ENCODE measurements at regions not wholly inside any gene's neighbourhood (a gene's known extent, or its start where the extent isn't known, plus 50 kb on each side); places are given as distances from the start of the nearest gene placed in this dataset.

- Histone ChIP-seq H4K20me1 (ENCODE audit: insufficient read depth, low read length, poor library complexity, severe bottlenecking) (no peaks in the 10 kb centered on the region), H3K9me2 (replicated peaks; ENCODE audit: low read depth, low read length) (no peaks in the 10 kb centered on the region), H3K27me3 (ENCODE audit: insufficient read depth, low read length, poor library complexity, severe bottlenecking) (no peaks in the 10 kb centered on the region), H3F3A (ENCODE audit: low read depth) (no peaks in the 10 kb centered on the region), H3K79me2 (ENCODE audit: insufficient read depth, low read length) (no peaks in the 10 kb centered on the region), H2AFZ (ENCODE audit: low read length) (no peak overlapping the region), H3K9ac (ENCODE audit: low read depth, low read length, poor library complexity, severe bottlenecking) (no peak overlapping the region), H3K4me3 (ENCODE audit: low read length, poor library complexity, severe bottlenecking) (no peak overlapping the region), H3K4me1 (ENCODE audit: insufficient read depth, low read length, poor library complexity, severe bottlenecking) (no peaks in the 10 kb centered on the region), H3K9me3 (ENCODE audit: insufficient read depth, low read depth, low read length) (no peaks in the 10 kb centered on the region), H3K4me2 (ENCODE audit: low read depth, low read length, poor library complexity, severe bottlenecking) (no peak overlapping the region), H3K36me3 (ENCODE audit: insufficient read depth, low read length) (no peaks in the 10 kb centered on the region)
- no peak for TF ChIP-seq EZH2phosphoT487 (IDR thresholded peaks at IDR 0.05; ENCODE audit: borderline replicate concordance)
- no peak for TF ChIP-seq CTCF (conservative IDR thresholded peaks at IDR 0.05; ENCODE audit: low read length)
Observed at GRCh38 chr1:56387071-56387740, 192.2 kb downstream of the PLPP3 start.

- no peaks in the 10 kb centered on the region for H4K20me1 ChIP-seq (ENCODE audit: insufficient read depth, low read length, poor library complexity, severe bottlenecking)
- H2AFZ ChIP-seq (ENCODE audit: low read length) = no peak overlapping the region
- no peaks in the 10 kb centered on the region for H3K9me3 ChIP-seq (ENCODE audit: insufficient read depth, low read depth, low read length)
- no peak overlapping the region for H3K9ac ChIP-seq (ENCODE audit: low read depth, low read length, poor library complexity, severe bottlenecking)
- no peaks in the 10 kb centered on the region for H3K4me1 ChIP-seq (ENCODE audit: insufficient read depth, low read length, poor library complexity, severe bottlenecking)
- no peak overlapping the region for H3K4me2 ChIP-seq (ENCODE audit: low read depth, low read length, poor library complexity, severe bottlenecking)
- H3K27me3 ChIP-seq (ENCODE audit: insufficient read depth, low read length, poor library complexity, severe bottlenecking) = no peaks in the 10 kb centered on the region
- no peaks in the 10 kb centered on the region for H3K79me2 ChIP-seq (ENCODE audit: insufficient read depth, low read length)
- no peak overlapping the region for H3K4me3 ChIP-seq (ENCODE audit: low read length, poor library complexity, severe bottlenecking)
- H3K36me3 ChIP-seq (ENCODE audit: insufficient read depth, low read length) = no peaks in the 10 kb centered on the region
- H3F3A ChIP-seq (ENCODE audit: low read depth) = no peaks in the 10 kb centered on the region
- TF ChIP-seq EZH2phosphoT487 (IDR thresholded peaks at IDR 0.05; ENCODE audit: borderline replicate concordance) = no peak
- no peak for TF ChIP-seq CTCF (conservative IDR thresholded peaks at IDR 0.05; ENCODE audit: low read length)
- H3K9me2 ChIP-seq (replicated peaks; ENCODE audit: low read depth, low read length) = no peaks in the 10 kb centered on the region
Observed at GRCh38 chr1:56385314-56385713, 194.0 kb downstream of the PLPP3 start.

GRCh38 chr1:56382929-56383328 is 196.4 kb downstream of the PLPP3 start:
- no peak overlapping the region for H2AFZ ChIP-seq (ENCODE audit: low read length)
- H3K9me3 ChIP-seq (ENCODE audit: insufficient read depth, low read depth, low read length) = no peaks in the 10 kb centered on the region
- no peaks in the 10 kb centered on the region for H3K27me3 ChIP-seq (ENCODE audit: insufficient read depth, low read length, poor library complexity, severe bottlenecking)
- H3K4me3 ChIP-seq (ENCODE audit: low read length, poor library complexity, severe bottlenecking) = no peak overlapping the region
- H3K36me3 ChIP-seq (ENCODE audit: insufficient read depth, low read length) = no peaks in the 10 kb centered on the region
- H3F3A ChIP-seq (ENCODE audit: low read depth) = no peaks in the 10 kb centered on the region
- no peaks in the 10 kb centered on the region for H3K9me2 ChIP-seq (replicated peaks; ENCODE audit: low read depth, low read length)
- TF ChIP-seq CTCF (conservative IDR thresholded peaks at IDR 0.05; ENCODE audit: low read length) = no peak
- TF ChIP-seq EZH2phosphoT487 (IDR thresholded peaks at IDR 0.05; ENCODE audit: borderline replicate concordance) = no peak
- no peaks in the 10 kb centered on the region for H3K4me1 ChIP-seq (ENCODE audit: insufficient read depth, low read length, poor library complexity, severe bottlenecking)
- H3K9ac ChIP-seq (ENCODE audit: low read depth, low read length, poor library complexity, severe bottlenecking) = no peak overlapping the region
- H3K79me2 ChIP-seq (ENCODE audit: insufficient read depth, low read length) = no peaks in the 10 kb centered on the region
- H3K4me2 ChIP-seq (ENCODE audit: low read depth, low read length, poor library complexity, severe bottlenecking) = no peak overlapping the region
- H4K20me1 ChIP-seq (ENCODE audit: insufficient read depth, low read length, poor library complexity, severe bottlenecking) = no peaks in the 10 kb centered on the region

All from Loucy (cell line).